Right lobe of liver (tissue), 6 donors: ENCODE measurements at regions not wholly inside any gene's neighbourhood (a gene's known extent, or its start where the extent isn't known, plus 50 kb on each side); places are given as distances from the start of the nearest gene placed in this dataset.
"Not testable (repeated sequence)": the region's sequence is repeated elsewhere in the genome, so short reads cannot be mapped to it uniquely, and the experiment has no call there.

ENCODE experiments used
- ATAC-seq, 4 donors: fragments of 200-7000 bp; cut with Tn5 transposase; one replicate each; pipeline ENCODE4 v1.9.1; 2020; ENCODE audit warnings: mild to moderate bottlenecking in 4 of 4, moderate library complexity in 4 of 4
- DNase-seq, 3 donors: peaks; one replicate each; pipeline ENCODE4 v3.0.0-alpha.2; 2020
- H3K27ac ChIP-seq, 3 donors: fragments of 200-600 bp; one replicate each; pipeline ENCODE4 v1.8.0; 2022
- H3K27me3 ChIP-seq, 2 donors: fragments of 200-600 bp; one replicate each; pipeline ENCODE4 v1.8.0; 2022
- H3K36me3 ChIP-seq, 4 donors: fragments of 200-600 bp; sonication (generic) in 1 of 4; one replicate each; pipeline versions ENCODE4 v1.5.1 to v1.8.0; 2017 to 2022; ENCODE audit warnings: control low read depth in 1 of 4
- H3K4me1 ChIP-seq, 4 donors: fragments of 200-600 bp; sonication (generic) in 1 of 4; one replicate each; pipeline versions ENCODE4 v1.5.1 to v1.8.0; 2017 to 2022; ENCODE audit warnings: control low read depth in 1 of 4
- H3K4me3 ChIP-seq, 3 donors: fragments of 200-600 bp; one replicate each; pipeline ENCODE4 v1.8.0; 2022
- H3K9me3 ChIP-seq, 4 donors: fragments of 200-600 bp; sonication (generic) in 1 of 4; one replicate each; pipeline versions ENCODE4 v1.5.1 to v1.8.0; 2017 to 2022; ENCODE audit warnings: control low read depth in 1 of 4
- POLR2A ChIP-seq: fragments of 450-650 bp; IDR thresholded peaks from one replicate; pipeline ENCODE4 v1.6.1; 2017; ENCODE audit warnings: antibody characterized with exemption, mild to moderate bottlenecking
- WGBS: methylation state at CpG from one replicate; pipeline ENCODE4 v1.1.6; 2018; ENCODE audit warnings: low coverage, low lambda C conversion rate; ENCODE audit not compliant: insufficient coverage; ENCODE audit errors: missing lambda C conversion rate; 5-methylcytosine and 5-hydroxymethylcytosine counted together
- intact Hi-C, 2 donors: fragments of 100-400 bp; cut with DNase I; formaldehyde crosslinking; loops; one replicate each; pipeline versions ENCODE4 v1.11.2 to v1.14.1; 2022
- TF ChIP-seq, protein P1 (sequence below), 4 donors: fragments of 200-600 bp in 3 of 4; fragments of 450-650 bp in 1 of 4; IDR thresholded peaks; one replicate each; pipeline versions ENCODE4 v1.5.1 to v1.8.0; 2016 to 2022; ENCODE audit warnings: antibody characterized with exemption in 4 of 4, mild to moderate bottlenecking in 2 of 4
- donor health status: DM: no; HTN: yes; CAD: no.
- donor health status: DM: no; HTN: no; CAD: no.
- donor health status: DM: no; HTN: no; CAD: no.
- donor health status: DM: no; HTN: yes; CAD: no.
- donor health status: DM: no; HTN: yes; CAD: no.

DNA sequence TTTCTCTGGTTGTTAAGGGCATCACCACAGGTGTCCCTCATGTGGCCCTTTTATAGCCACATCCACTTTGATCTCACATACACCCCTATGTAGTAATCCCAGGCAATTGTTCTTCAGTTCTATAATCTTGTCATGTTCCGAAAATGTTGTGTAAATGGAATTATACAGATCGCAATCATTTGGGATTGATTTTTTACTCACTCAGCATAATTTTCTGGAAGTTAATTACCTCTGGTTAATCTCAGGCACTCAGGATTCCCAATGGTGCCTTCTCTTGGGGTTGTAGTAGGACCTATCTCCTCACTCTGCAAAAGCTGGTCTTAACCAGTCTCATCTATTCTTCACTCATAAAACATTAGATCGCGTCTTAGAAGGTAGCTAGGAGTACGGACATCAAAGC is 1549.6 kb upstream of the DDX18 start:
- no peak for ATAC-seq
- Histone ChIP-seq H3K4me1 (no peaks in the 10 kb centered on the region), H3K27me3 (no peaks in the 10 kb centered on the region), H3K27ac (no peak overlapping the region), H3K36me3 (no peaks in the 10 kb centered on the region), H3K4me3 (no peak overlapping the region), H3K9me3 (no peaks in the 10 kb centered on the region)
- no peak for TF ChIP-seq POLR2A
- TF ChIP-seq, protein P1, sequence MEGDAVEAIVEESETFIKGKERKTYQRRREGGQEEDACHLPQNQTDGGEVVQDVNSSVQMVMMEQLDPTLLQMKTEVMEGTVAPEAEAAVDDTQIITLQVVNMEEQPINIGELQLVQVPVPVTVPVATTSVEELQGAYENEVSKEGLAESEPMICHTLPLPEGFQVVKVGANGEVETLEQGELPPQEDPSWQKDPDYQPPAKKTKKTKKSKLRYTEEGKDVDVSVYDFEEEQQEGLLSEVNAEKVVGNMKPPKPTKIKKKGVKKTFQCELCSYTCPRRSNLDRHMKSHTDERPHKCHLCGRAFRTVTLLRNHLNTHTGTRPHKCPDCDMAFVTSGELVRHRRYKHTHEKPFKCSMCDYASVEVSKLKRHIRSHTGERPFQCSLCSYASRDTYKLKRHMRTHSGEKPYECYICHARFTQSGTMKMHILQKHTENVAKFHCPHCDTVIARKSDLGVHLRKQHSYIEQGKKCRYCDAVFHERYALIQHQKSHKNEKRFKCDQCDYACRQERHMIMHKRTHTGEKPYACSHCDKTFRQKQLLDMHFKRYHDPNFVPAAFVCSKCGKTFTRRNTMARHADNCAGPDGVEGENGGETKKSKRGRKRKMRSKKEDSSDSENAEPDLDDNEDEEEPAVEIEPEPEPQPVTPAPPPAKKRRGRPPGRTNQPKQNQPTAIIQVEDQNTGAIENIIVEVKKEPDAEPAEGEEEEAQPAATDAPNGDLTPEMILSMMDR (IDR thresholded peaks at IDR 0.05): no peak
- 65% methylated on average over 5 of the region's 5 CpGs for WGBS
- intact Hi-C loops: no loop called here
- no peak for DNase-seq

DNA sequence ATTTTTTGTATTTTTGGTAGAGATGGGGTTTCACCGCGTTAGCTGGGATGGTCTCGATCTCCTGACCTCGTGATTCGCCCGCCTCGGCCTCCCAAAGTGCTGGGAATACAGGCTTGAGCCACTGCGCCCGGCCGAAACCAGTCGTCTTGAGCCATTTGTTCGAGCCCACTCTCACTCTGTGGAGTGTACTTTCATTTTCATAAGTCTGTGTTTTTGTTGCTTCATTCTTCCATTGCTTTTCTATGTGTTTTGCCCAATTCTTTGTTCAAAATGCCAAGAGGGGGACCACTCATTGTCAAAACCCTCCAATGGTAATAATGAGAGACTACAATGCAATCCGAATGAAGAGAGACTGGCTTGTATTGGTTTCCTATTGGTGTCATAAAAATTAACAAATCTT is 1545.5 kb upstream of the DDX18 start:
- Histone ChIP-seq H3K36me3 (no peaks in the 10 kb centered on the region), H3K27me3 (no peaks in the 10 kb centered on the region), H3K4me3 (no peak overlapping the region), H3K27ac (no peak overlapping the region), H3K4me1 (no peaks in the 10 kb centered on the region), H3K9me3 (no peaks in the 10 kb centered on the region)
- no peak for DNase-seq
- 81% methylated on average over 13 of the region's 13 CpGs for WGBS
- intact Hi-C loops: no loop called here
- ATAC-seq: no peak
- TF ChIP-seq, protein P1 (IDR thresholded peaks at IDR 0.05): no peak
- TF ChIP-seq POLR2A: no peak

GRCh38 chr2:116304328-116304727 is 1510.2 kb upstream of the DDX18 start:
- Histone ChIP-seq H3K36me3 (no peaks in the 10 kb centered on the region), H3K4me1 (no peaks in the 10 kb centered on the region), H3K9me3 (no peaks in the 10 kb centered on the region), H3K27me3 (no peaks in the 10 kb centered on the region), H3K27ac (no peak overlapping the region), H3K4me3 (no peak overlapping the region)
- no peak for TF ChIP-seq POLR2A
- TF ChIP-seq, protein P1 (IDR thresholded peaks at IDR 0.05): no peak
- WGBS: 62% methylated on average over 1 of the region's 1 CpG
- ATAC-seq: no peak
- intact Hi-C loops: no loop called here
- no peak for DNase-seq

DNA sequence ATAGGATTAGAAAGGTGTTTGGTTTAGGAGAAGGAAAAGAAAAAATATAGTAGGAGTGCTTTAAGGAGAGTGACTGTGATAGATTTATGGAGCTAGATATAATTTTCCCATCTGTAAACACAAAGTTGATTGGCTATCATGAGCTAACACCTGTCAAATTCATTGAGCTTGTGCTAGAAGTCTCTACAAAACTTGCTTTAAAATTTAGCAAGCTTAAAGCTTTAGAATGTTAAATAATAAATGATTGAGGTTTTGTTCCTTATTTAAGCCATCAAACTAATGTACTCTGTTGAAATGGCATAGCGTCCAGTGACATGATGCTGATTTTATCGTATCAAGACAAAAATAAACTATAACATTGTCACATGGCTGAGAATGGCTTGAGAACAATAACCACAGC is 1497.4 kb upstream of the DDX18 start:
- H3K27ac ChIP-seq: no peak overlapping the region
- intact Hi-C loops: no loop called here
- TF ChIP-seq POLR2A: no peak
- TF ChIP-seq, protein P1 (IDR thresholded peaks at IDR 0.05): no peak
- DNase-seq (no peak), ATAC-seq (no peak)
- 58% methylated on average over 2 of the region's 2 CpGs for WGBS
- H3K4me3 ChIP-seq: no peak overlapping the region
- no peaks in the 10 kb centered on the region for H3K9me3 ChIP-seq
- H3K36me3 ChIP-seq: no peaks in the 10 kb centered on the region
- no peaks in the 10 kb centered on the region for H3K4me1 ChIP-seq
- H3K27me3 ChIP-seq: no peaks in the 10 kb centered on the region

DNA sequence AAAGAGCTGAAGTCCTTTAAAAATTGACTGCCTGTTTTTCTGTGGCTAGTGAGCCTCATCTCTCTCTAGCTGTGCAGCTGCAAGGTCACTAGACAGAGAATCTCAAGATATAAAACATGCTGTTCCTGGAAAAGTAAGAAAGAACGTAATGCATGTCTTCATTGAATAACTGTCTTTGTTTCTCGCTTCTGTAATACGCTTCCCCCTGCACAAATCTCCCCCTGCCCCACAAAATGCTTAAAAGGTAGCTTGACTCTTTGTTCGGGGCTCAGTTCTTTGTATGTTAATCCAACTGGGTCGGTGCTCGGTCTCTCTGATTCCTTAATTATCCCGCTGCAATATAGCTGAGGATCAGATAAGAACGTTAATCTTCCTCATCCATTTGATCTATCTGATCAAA is 1495.9 kb upstream of the DDX18 start:
- H3K36me3 ChIP-seq, H3K27ac ChIP-seq, intact Hi-C loops, H3K9me3 ChIP-seq, H3K4me3 ChIP-seq, H3K27me3 ChIP-seq, H3K4me1 ChIP-seq, DNase-seq, ATAC-seq: not testable (repeated sequence)
- WGBS: 57% methylated on average over 8 of the region's 8 CpGs
